ENCODE measurements at regions not wholly inside any gene's neighbourhood (a gene's known extent, or its start where the extent isn't known, plus 50 kb on each side); places are given as distances from the start of the nearest gene placed in this dataset.

- TF ChIP-seq EZH2 (IDR thresholded peaks at IDR 0.05; ENCODE audit: insufficient read depth, poor library complexity, severe bottlenecking) (no peak), EZH2phosphoT487 (IDR thresholded peaks at IDR 0.05; ENCODE audit: insufficient read depth, low read depth) (no peak)
These were observed 69.6 kb downstream of the HSPA13 start for GRCh38 chr21:14313300-14313699.

Measured in GM23248 (cell line).